Testis (tissue), 2 donors: ENCODE measurements at regions not wholly inside any gene's neighbourhood (a gene's known extent, or its start where the extent isn't known, plus 50 kb on each side); places are given as distances from the start of the nearest gene placed in this dataset.

Experiments used
- POLR2A ChIP-seq: fragments of 450-650 bp; IDR thresholded peaks from one replicate; pipeline ENCODE4 v1.6.1; 2017; ENCODE audit warnings: antibody characterized with exemption, mild to moderate bottlenecking, moderate library complexity
- TF ChIP-seq, protein P1 (sequence below), 3 experiments: fragments of 450-650 bp in 2 of 3; fragments of 200-600 bp in 1 of 3; sonication (generic) in 1 of 3; IDR thresholded peaks; one replicate each; pipeline ENCODE4 v1.5.1; 2016 to 2019; ENCODE audit warnings: antibody characterized with exemption in 3 of 3, mild to moderate bottlenecking in 2 of 3, moderate library complexity in 1 of 3

DNA sequence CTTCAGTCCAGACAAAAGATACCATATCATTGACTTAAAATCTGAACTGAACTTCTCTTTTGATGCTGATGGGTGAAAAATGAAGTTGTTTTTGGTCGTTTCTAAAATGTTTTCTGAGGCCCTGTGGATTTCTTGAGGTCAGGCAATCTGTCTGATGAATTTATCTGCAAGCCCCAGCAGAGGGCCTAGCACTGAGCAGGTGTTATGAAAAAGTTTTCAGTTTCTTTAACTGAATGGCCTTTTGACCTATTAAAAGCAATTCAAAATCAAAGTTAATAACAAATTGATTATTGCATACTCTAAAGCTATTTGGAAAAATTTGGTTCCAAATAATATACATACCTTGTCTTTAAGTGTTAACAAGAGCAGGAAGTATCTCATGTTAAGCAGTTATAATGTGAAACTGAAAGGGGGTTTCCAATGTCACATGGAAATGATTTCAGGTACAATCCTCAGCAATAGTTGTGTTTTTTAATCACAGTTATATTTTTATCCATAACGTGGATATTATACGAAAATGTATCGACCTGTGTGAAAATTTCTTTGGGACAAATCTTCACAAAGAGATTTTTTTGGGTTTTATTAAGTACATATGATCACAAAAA lies 285.0 kb downstream of the SPANXN1 start:
- TF ChIP-seq, protein P1, sequence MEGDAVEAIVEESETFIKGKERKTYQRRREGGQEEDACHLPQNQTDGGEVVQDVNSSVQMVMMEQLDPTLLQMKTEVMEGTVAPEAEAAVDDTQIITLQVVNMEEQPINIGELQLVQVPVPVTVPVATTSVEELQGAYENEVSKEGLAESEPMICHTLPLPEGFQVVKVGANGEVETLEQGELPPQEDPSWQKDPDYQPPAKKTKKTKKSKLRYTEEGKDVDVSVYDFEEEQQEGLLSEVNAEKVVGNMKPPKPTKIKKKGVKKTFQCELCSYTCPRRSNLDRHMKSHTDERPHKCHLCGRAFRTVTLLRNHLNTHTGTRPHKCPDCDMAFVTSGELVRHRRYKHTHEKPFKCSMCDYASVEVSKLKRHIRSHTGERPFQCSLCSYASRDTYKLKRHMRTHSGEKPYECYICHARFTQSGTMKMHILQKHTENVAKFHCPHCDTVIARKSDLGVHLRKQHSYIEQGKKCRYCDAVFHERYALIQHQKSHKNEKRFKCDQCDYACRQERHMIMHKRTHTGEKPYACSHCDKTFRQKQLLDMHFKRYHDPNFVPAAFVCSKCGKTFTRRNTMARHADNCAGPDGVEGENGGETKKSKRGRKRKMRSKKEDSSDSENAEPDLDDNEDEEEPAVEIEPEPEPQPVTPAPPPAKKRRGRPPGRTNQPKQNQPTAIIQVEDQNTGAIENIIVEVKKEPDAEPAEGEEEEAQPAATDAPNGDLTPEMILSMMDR (IDR thresholded peaks at IDR 0.05): no peak
- TF ChIP-seq POLR2A: no peak
